NCI-H524 (cell line): ENCODE measurements at regions not wholly inside any gene's neighbourhood (a gene's known extent, or its start where the extent isn't known, plus 50 kb on each side); places are given as distances from the start of the nearest gene placed in this dataset.

ENCODE experiments used
- DNase-seq, 2 experiments: peaks; one replicate each; lab custom pipeline; 2025; lab: John Stamatoyannopoulos, UW

- peak; percentile 48 to 73 for DNase-seq
Measured at GRCh38 chr12:4858386-4858785, 51.3 kb upstream of the KCNA1 start.

GRCh38 chr12:4859478-4860210 is 50.1 kb upstream of the KCNA1 start:
- no peak for DNase-seq
